ENCODE measurements at regions not wholly inside any gene's neighbourhood (a gene's known extent, or its start where the extent isn't known, plus 50 kb on each side); places are given as distances from the start of the nearest gene placed in this dataset.
A peak's percentile ranks its signal among the peaks of the same experiment; 100 is the strongest.

DNA sequence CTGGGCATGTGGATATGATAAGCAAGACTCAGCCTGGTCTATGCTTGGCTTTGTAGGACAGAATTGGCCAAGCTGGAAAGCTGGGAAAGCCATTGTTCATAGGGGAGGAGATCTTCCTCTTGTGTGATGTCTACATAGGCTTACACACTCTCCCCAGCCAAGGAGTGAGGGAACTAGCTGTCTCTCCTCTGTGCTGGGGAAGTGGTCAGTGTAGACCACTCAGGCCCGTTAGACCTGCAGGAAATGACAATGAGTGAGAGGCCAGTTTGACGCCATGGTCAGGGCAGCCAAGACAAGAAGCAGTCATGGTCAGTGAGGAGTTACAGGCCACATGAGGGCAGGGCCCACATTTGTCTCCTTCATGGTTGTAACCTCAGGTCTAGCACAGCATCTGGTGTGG, 159.1 kb upstream of the KL start:
- no peak for DNase-seq (ENCODE audit: low read depth)
- in situ Hi-C loops (cut with HindIII; ENCODE audit: low pct_unique_long_range_greater_than_20kb, low sequenced_read_pairs): no loop called here

DNA sequence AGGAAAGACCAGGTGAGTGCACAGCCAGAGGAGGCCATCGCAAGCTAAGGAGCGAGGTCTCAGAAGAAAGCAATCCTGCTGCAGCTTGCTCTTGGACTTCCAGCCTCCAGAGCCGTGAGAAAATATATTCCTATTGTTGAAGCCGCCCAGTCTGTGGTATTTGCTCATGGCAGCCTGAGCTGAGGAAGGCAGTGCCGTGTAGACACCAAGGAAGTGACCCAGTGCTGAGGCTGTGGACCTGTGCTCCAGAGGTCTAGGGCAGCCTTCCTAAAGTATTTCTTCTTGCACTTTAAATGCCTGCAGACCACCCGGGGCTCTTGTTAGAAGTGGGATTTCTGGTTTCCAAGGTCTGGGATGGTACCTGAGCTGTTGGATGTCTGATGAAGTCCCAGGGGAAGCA, 158.5 kb upstream of the KL start:
- in situ Hi-C loops (cut with HindIII; ENCODE audit: low pct_unique_long_range_greater_than_20kb, low sequenced_read_pairs): no loop called here
- DNase-seq (ENCODE audit: low read depth): no peak

DNA sequence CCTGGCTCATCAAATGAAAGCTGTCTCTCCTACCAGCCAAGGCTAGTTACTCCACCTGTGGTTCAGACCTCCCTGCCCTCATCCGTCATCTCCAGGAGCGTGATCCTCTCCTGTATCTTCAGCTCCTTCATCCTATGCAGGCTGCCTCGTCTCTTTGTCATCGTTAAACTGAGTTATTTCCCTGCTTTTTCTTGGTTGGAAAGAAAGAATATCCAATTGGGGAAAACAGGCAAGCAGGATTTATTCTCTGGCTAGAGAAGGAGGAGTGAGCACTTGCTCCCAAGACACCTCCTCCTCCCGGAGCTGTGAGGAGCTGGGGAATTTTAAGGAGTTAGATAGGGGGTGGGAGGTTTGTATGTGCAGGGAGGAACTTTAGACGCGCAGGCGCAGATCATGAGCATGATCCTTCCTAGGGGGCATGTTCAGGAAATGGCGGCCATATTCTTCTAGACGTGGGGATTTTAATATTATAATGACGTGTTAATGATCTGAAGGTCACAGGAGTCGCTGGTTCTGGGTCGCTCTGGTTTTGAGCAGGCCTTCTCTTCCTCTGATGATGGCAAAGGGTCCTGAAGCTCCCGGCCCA, 156.4 kb upstream of the KL start:
- no peak for DNase-seq (ENCODE audit: low read depth)
- in situ Hi-C loops (cut with HindIII; ENCODE audit: low pct_unique_long_range_greater_than_20kb, low sequenced_read_pairs): no loop called here

DNA sequence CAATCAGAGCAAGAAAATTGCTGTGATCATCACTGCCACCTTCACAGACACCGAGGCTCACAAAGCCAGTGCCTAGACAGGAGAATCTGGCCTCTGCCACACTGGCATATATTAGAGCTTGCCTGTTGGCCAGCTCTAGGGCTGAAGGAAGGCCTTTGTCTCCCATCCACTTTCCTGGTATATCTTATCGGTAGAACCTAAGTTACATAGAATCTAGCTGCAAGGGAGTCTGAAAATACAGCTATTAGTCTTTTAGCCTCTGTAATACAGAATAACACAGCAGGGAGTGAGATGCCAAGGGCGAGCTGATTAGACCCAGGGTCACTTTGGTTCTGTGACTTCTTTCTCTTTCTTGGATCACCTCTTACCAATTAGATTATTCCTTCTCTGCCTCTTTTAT, 154.9 kb upstream of the KL start:
- in situ Hi-C loops (cut with HindIII; ENCODE audit: low pct_unique_long_range_greater_than_20kb, low sequenced_read_pairs): no loop called here
- no peak for DNase-seq (ENCODE audit: low read depth)

DNA sequence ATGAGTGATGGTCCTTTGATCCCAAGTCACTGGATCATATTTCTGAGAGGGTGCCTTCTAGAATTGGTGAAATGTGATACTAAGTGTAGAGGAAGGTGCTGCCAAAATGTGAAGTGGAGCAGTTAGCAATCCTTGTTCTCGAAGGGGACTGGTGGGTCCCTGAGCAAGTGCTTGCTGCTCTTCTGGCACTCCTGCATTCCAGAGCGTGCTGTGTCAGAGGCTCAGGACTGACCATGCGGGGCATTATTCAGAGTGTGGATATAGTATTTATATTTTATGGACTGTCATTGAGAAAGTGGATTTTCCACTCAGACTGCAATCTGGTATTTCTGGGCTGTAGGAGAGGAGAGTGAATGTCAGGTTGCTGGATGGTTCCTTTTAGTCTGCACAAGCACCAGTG, 152.6 kb upstream of the KL start:
- no peak for DNase-seq (ENCODE audit: low read depth)
- in situ Hi-C loops (cut with HindIII; ENCODE audit: low pct_unique_long_range_greater_than_20kb, low sequenced_read_pairs): no loop called here

DNA sequence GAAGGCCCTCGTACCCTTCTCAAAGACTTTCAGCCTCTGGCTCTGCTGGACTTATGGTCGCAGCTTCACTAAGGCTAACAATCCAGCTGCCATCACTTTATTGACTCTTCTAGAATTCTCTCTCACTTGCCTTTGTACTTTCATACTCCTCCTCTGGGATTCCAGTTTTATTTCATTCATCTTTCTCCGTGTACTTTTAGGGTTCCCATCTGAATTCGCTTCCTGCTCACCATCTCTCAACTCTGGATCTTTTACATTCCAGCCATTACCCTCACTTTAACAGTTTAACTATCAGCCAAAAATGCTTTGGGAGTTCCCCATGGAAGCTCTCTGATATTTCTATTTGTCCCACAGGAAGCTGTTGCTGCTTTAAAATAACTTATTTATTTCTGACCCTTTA, 149.3 kb upstream of the KL start:
- DNase-seq (ENCODE audit: low read depth): no peak
- in situ Hi-C loops (cut with HindIII; ENCODE audit: low pct_unique_long_range_greater_than_20kb, low sequenced_read_pairs): no loop called here

DNA sequence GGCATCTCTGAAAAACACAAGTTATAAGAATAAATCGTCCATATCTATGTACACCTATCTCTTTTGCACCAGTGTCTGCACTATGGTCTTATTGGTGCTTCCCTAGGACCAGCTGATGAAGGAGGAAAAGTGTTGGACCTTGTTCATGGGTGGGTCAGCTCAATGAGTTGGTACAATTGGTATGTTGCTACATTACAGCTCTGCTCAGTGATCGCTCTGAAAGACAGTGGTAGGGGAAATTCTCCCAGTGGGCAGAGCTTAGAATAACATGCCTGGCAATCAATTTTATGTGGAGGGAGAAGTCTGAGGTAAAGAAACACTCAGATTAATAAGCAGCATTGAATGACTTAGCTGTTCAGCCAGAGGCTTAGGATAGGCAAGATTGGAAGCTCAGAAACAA, 138.7 kb upstream of the KL start:
- DNase-seq (ENCODE audit: low read depth): no peak
- in situ Hi-C loops (cut with HindIII; ENCODE audit: low pct_unique_long_range_greater_than_20kb, low sequenced_read_pairs): no loop called here

DNA sequence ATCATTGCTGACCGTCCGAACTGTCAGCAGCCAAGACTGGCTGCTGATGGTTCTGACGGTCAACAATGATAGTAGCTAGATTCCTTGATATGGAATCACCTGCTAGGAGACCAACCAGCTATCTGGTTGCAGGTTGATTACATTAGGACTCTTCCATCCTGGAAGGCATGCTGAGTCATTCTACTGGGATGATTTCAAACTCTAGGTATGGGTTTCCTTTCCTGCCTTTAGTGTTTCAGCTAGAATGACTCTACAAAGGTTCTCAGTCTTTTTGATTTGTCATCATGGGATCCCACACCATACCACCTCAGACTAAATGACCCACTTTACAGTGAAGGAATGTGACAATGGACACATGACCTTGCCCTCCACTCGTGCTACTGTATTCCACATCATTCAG, 138.1 kb upstream of the KL start:
- in situ Hi-C loops (cut with HindIII; ENCODE audit: low pct_unique_long_range_greater_than_20kb, low sequenced_read_pairs): no loop called here
- DNase-seq (ENCODE audit: low read depth): peak; percentile 37

DNA sequence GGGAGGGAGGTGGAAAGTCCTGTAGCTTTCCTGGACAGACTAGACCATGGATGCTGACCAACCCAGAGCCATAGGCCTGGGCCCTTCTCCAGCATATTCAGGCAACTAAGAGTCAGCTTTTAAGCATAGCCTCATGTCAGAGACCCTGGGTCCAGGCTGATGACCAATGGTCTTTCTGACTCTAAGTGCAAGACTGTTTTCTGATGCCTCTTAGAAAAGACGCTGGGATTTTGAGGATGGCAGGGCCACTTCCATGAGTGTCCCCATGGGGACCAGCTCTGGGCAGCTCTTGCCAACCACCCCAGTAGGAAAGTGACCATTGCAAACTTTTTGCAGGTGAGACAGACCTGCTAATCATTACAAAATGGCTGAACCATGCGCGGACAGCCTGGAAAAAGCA, 135.6 kb upstream of the KL start:
- no peak for DNase-seq (ENCODE audit: low read depth)
- in situ Hi-C loops (cut with HindIII; ENCODE audit: low pct_unique_long_range_greater_than_20kb, low sequenced_read_pairs): no loop called here

DNA sequence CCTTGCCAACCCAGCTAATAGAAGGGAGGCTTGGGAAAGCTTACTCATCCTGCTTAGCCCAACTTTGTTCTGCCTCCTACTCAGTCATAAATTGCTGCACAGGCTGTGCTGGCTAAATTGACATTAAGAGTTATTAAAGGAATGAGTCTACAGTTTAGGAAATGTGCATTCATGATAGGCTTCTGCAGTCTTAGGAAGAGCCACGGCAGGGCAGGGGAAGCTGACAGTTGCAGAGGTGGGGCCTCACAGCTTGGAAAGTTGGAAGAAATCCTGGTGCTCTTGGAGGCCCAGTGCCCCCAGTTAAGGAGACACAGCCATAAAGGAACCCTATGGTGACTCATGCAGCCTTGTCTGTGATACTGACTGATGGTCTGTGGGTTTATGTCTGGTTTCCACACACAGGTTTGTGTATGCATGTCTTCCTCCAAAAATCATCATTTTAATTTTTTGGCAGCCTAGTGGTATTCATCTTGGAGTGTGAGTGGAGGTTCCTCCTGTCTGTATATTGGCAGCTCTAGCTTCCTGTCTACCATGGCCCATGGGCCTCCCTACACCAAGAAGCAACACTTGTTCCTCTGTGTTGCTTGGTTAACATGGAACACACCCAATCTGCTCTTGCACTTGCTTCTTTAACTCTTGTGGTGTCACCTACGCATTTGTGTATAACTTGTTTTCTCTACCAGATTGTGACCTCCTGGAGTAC, 135.0 kb upstream of the KL start:
- in situ Hi-C loops (cut with HindIII; ENCODE audit: low pct_unique_long_range_greater_than_20kb, low sequenced_read_pairs): no loop called here
- DNase-seq (ENCODE audit: low read depth): no peak

DNA sequence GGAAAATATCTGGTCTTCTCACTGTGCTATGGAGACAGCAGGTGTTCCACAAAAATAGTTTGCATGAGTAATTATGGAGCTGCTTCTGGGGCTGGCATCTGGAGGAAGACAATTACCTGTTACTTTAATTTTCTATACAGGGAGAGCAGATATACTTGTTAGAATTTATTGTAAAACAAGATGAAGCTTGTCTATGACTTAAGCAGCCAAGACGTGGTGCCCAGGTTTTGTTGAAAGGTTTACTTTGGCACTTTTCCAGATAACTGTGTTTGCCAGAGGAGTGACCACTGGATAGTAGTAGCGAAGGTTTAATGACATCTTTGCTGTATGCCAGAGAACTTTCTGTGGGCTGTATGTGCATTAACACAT, 134.5 kb upstream of the KL start:
- DNase-seq (ENCODE audit: low read depth): no peak
- in situ Hi-C loops (cut with HindIII; ENCODE audit: low pct_unique_long_range_greater_than_20kb, low sequenced_read_pairs): no loop called here

DNA sequence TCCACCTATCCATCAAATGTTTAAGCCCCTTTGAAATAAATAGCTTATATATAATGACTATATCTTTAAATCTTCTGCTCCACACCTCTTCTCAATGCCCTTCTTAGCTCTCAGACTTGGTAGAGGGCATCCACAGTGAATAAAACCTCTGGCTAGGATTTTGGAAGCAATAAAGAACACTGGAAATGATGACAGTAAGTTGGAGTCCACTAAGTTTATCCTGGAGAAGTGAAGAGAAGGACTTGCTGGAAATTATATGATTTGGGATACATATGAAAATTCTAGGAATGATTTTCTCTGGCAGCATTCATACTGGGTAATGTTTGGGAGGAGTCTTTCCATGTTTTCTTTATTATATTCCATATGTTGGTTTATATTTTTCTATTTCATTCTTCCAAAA, 133.5 kb upstream of the KL start:
- in situ Hi-C loops (cut with HindIII; ENCODE audit: low pct_unique_long_range_greater_than_20kb, low sequenced_read_pairs): no loop called here
- DNase-seq (ENCODE audit: low read depth): no peak

DNA sequence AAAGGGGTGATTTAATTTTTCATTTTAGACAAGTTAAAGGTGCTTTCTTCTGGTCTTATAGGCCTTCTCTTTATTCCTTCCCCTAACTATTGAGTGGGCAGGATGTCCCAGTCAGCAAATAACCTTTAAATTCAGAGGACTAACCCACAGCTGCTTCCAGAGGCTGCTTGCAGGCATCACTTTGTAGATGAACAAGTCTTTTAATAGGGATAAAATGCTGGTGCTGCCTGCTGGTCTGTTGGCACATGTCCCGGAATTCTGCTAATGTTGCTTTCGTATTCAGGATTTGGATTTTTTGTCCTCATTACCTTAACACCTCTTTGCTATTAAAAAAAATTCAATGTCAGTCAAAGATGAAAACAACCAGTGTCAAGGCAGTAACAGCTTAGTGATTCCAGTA, 132.7 kb upstream of the KL start:
- in situ Hi-C loops (cut with HindIII; ENCODE audit: low pct_unique_long_range_greater_than_20kb, low sequenced_read_pairs): no loop called here
- DNase-seq (ENCODE audit: low read depth): no peak

DNA sequence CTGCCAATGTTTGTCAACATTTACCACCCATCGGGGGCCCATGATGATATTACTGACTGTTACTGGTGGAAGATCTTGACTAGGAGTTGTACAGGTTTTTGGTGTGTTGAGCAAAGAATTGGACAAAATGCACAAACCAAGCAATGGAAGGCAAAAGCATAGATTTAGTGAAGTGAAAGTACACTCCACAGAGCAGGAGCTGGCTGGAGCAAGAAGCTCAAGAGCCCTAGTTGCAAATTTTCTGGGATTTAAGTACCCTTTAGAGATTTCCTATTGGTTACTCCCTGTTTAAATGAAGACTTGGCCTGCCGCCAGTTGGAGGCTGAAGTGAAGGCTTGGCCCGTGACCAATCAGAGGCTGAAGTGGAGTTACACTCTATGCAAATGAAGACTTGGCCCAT, 128.6 kb upstream of the KL start:
- DNase-seq (ENCODE audit: low read depth): peak; percentile 5
- in situ Hi-C loops (cut with HindIII; ENCODE audit: low pct_unique_long_range_greater_than_20kb, low sequenced_read_pairs): no loop called here

DNA sequence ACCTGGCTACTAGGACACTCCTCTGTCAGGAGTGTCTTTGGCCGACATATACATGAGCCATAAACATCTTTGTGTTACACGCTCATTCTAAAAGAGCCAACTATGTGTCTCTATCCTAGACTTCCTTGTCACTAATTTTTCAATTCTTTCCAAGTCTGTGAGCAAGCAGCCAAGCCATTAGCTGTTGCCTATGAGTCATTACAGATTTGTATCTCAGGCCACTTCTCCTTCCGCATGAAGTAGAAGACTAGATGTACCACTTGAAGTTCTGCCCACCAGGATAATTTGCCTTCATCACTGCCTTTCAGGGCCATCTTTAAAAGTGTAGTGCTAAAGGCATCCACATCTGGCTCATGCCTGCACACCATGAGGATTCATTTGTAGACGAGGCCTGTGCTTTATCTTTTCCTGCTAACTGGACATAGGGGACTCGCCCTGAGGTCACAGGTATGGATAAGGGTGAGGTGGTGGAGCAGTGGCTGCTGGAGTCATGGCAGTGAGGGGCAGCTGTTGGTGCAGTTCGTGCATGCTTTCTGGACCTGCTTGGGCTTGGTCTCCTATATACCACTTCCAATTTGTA, 126.1 kb upstream of the KL start:
- in situ Hi-C loops (cut with HindIII; ENCODE audit: low pct_unique_long_range_greater_than_20kb, low sequenced_read_pairs): no loop called here
- no peak for DNase-seq (ENCODE audit: low read depth)

DNA sequence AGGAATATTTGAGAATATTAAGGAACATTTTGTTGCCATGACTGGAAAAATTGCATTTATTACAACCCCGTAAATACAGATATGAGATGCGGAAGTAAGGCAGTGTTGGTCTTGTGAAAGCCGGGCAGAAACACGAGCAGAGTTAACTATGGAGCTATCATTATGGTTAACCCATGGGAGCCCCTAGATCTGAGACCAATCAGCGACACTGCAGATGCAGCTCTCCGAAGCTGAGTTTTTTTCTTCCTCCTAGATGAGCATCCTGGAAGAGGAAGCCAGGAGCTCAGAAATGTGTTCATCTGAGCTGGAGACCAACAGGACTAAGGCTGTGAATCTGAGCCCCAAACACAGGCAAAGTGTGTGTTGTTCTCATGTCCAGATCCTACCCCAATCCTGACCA, 123.0 kb upstream of the KL start:
- DNase-seq (ENCODE audit: low read depth): no peak
- in situ Hi-C loops (cut with HindIII; ENCODE audit: low pct_unique_long_range_greater_than_20kb, low sequenced_read_pairs): no loop called here

DNA sequence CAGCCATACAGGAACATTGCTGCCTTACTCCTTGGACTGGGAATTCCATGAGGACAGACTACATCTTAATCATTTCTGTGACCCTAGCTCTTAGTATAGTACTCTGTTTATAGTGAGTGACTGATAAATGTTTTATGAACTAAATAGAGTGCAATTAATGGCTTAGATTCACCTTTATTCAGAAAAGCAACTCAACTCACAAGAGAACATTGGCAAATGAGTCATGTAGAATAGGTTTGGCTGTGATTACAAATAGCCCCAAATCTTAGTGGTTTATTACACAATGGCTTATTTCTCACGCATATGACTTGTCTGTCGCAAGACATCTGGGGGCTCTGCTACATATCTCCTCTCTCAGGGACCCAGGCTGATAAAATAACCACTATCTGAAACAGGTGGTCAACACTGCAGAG, 121.6 kb upstream of the KL start:
- DNase-seq (ENCODE audit: low read depth): no peak
- in situ Hi-C loops (cut with HindIII; ENCODE audit: low pct_unique_long_range_greater_than_20kb, low sequenced_read_pairs): no loop called here

DNA sequence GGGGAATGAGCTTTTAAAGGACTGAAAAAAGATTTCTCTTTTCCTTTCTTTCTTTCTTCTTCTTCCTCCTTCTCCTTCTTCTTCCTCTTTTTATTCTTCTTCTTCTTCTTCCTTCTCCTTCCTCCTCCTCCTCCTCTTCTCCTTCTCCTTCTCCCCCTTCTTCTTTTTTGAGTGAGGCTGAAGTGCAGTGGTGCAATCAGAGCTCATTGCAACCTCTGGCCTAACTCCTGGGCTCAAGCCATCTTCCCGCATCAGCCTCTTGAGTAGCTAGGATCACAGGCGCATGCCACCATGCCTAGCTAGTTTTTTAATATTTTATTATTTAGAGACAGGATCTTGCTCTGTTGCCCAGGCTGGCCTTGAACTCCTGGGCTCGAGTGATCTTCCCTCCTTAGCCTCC, 120.9 kb upstream of the KL start:
- DNase-seq (ENCODE audit: low read depth): no peak
- in situ Hi-C loops (cut with HindIII; ENCODE audit: low pct_unique_long_range_greater_than_20kb, low sequenced_read_pairs): no loop called here

DNA sequence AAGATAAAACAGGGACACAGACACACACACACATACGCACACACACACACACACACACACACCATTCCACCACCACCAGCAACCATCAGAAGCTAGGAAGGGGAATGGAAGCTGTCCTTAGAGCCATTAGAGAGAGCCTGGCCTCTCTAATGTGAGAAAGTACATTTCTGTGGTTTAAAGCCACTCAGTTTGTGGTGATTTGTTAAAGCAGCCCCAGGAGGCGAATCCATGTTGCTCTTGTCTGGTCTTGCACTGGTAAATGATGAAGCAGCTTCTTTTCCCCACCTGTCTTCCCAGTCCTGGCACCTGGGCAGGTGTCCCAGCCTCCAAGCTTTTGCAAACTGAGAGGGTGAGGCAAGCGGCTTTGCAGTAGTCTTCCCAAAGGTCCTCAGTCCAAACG, 118.9 kb upstream of the KL start:
- in situ Hi-C loops (cut with HindIII; ENCODE audit: low pct_unique_long_range_greater_than_20kb, low sequenced_read_pairs): no loop called here
- no peak for DNase-seq (ENCODE audit: low read depth)

DNA sequence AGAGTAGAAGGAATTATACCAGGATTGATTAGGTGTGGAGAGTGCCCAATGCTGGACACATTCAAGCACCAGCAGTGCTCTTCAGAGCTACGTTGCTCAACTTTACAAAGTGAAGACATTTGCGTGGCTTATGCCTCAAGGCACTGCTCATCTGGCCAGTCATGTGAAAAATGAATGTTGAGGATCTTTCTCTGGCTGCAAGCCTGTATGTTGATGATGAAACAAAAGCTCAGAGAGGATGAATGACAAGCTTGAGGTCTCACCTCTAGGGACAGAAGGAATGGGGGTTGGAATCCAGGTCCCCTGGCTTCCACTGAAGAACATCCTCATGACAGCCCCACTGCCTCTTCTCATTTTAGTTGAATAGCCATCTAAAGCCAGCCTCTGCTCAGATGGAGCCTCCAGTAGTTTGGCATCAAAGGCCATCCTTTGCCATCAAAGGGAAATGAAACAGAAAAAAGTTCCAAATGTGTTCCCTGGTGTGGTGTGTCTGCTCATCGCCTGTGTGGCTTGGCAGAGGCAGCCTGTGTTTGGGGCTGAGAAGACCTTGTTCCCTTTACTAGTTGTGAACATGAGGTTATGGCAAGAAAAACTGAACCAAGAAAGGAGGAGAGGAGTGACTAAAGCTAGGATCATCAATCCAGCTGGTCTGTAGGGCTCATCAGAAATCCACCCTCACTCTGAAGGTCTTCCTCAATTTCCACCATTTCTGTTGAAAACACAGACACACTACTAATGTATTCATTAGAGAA, 114.0 kb upstream of the KL start:
- in situ Hi-C loops (cut with HindIII; ENCODE audit: low pct_unique_long_range_greater_than_20kb, low sequenced_read_pairs): no loop called here
- DNase-seq (ENCODE audit: low read depth): no peak
